ENCODE measurements at regions not wholly inside any gene's neighbourhood (a gene's known extent, or its start where the extent isn't known, plus 50 kb on each side); places are given as distances from the start of the nearest gene placed in this dataset.

DNA sequence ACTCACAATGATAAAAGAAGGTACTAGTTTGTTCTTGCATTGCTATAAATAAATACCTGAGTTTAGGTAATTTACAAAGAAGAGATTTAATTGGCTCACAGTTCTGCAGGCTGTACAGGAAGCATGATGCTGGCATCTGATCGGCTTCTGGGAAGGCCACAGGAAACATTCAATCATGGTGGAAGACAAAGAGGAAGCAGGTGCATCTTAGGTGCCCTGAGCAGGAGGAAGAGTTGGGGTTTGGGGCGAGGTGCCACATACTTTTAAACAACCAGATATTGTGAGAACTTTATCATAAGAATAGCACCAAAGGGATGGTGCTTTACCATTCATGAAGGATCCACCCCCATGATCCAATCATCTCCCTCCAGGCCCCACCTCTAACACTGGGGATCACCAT lies 752.6 kb upstream of the FLRT2 start:
- intact Hi-C loops (cut with micrococcal nuclease), result no loop called here
- H2AFZ ChIP-seq (ENCODE audit: low read depth, low read length), result no peak overlapping the region
- dilution Hi-C loops (cut with MboI; ENCODE audit: extremely low pct_ligation_motif_present, low sequenced_read_pairs), result no loop called here

More for the DNA sequence above, 752.6 kb upstream of the FLRT2 start:
- no peaks in the 10 kb centered on the region for H3K27me3 ChIP-seq (ENCODE audit: control insufficient read depth in 2 of 2, insufficient read depth in 2 of 2, low read length in 2 of 2)
- H3K27ac ChIP-seq (ENCODE audit: insufficient read depth, low read depth, low read length), result no peak overlapping the region
- H3K9ac ChIP-seq (replicated peaks; ENCODE audit: extremely low read depth, insufficient read depth, low read length), result no peak overlapping the region
- H4K20me1 ChIP-seq (replicated peaks; ENCODE audit: control insufficient read depth, extremely low read depth, insufficient read depth, low read length), result no peaks in the 10 kb centered on the region
- H3K4me1 ChIP-seq (ENCODE audit: control insufficient read depth, extremely low read depth, insufficient read depth, low read length), result no peaks in the 10 kb centered on the region
- H3K4me2 ChIP-seq (ENCODE audit: insufficient read depth, low read length), result no peak overlapping the region
- H3K4me3 ChIP-seq (replicated peaks in 1 of 3; ENCODE audit: insufficient read depth in 1 of 3, low read depth in 1 of 3, low read length in 3 of 3), result no peak overlapping the region
- H3K9me1 ChIP-seq (replicated peaks; ENCODE audit: control insufficient read depth, extremely low read depth, insufficient read depth, low read length), result no peaks in the 10 kb centered on the region
- no peak for FAIRE-seq
- BruUV-seq (replicated peaks), result no TSS peak
- H3K36me3 ChIP-seq (ENCODE audit: control insufficient read depth in 2 of 2, extremely low read depth in 1 of 2, insufficient read depth in 2 of 2, low read length in 2 of 2), result no peaks in the 10 kb centered on the region
- no peak for TF ChIP-seq EZH2 (IDR thresholded peaks at IDR 0.05; ENCODE audit: borderline replicate concordance, low read depth, low read length, severe bottlenecking)
- no peak for TF ChIP-seq MYC (IDR thresholded peaks at IDR 0.05; ENCODE audit: low read depth, low read length)
- no peak for TF ChIP-seq GATA2 (IDR thresholded peaks at IDR 0.05; ENCODE audit: insufficient read depth, insufficient read length, low read depth, low read length)
- TF ChIP-seq, protein P1, sequence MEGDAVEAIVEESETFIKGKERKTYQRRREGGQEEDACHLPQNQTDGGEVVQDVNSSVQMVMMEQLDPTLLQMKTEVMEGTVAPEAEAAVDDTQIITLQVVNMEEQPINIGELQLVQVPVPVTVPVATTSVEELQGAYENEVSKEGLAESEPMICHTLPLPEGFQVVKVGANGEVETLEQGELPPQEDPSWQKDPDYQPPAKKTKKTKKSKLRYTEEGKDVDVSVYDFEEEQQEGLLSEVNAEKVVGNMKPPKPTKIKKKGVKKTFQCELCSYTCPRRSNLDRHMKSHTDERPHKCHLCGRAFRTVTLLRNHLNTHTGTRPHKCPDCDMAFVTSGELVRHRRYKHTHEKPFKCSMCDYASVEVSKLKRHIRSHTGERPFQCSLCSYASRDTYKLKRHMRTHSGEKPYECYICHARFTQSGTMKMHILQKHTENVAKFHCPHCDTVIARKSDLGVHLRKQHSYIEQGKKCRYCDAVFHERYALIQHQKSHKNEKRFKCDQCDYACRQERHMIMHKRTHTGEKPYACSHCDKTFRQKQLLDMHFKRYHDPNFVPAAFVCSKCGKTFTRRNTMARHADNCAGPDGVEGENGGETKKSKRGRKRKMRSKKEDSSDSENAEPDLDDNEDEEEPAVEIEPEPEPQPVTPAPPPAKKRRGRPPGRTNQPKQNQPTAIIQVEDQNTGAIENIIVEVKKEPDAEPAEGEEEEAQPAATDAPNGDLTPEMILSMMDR (IDR thresholded peaks at IDR 0.05; ENCODE audit: extremely low read depth in 1 of 2, insufficient read depth in 1 of 2, low read depth in 1 of 2, low read length in 2 of 2), result no peak
- TF ChIP-seq POLR2AphosphoS5 (IDR thresholded peaks at IDR 0.05; ENCODE audit: insufficient read depth, low read depth, low read length), result no peak
- no peak for TF ChIP-seq POLR2A (IDR thresholded peaks at IDR 0.05; ENCODE audit: low read depth, low read length)
- no peak for TF ChIP-seq JUN (IDR thresholded peaks at IDR 0.05; ENCODE audit: borderline replicate concordance, insufficient read depth, insufficient read length, low read depth)
- TF ChIP-seq FOS (IDR thresholded peaks at IDR 0.05; ENCODE audit: borderline replicate concordance, insufficient read depth, low read length), result no peak
- TF ChIP-seq, protein P2, sequence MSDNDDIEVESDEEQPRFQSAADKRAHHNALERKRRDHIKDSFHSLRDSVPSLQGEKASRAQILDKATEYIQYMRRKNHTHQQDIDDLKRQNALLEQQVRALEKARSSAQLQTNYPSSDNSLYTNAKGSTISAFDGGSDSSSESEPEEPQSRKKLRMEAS (IDR thresholded peaks at IDR 0.05; ENCODE audit: insufficient read depth, insufficient read length), result no peak
- H3K79me2 ChIP-seq (ENCODE audit: control insufficient read depth, insufficient read depth, low read length), result no peaks in the 10 kb centered on the region
- H3K9me3 ChIP-seq (replicated peaks; ENCODE audit: control insufficient read depth, insufficient read depth, low read length), result no peaks in the 10 kb centered on the region
- CTCF ChIA-PET, result no interaction called here
- no peak for DNase-seq (ENCODE audit: low read depth, low spot score)
- POLR2A ChIA-PET, result no interaction called here
